ENCODE measurements at regions not wholly inside any gene's neighbourhood (a gene's known extent, or its start where the extent isn't known, plus 50 kb on each side); places are given as distances from the start of the nearest gene placed in this dataset.

GRCh38 chr20:50313827-50314677 lies 123.4 kb downstream of the CEBPB start:
- H3K4me2 ChIP-seq (ENCODE audit: low read length) = no peak overlapping the region
- H3K27me3 ChIP-seq (ENCODE audit: low read depth, low read length) = peaks cover 62% of the 10 kb centered on the region
- no peak overlapping the region for H3K9ac ChIP-seq (ENCODE audit: low read length)
- H3K4me3 ChIP-seq (ENCODE audit: low read length) = no peak overlapping the region
- no peaks in the 10 kb centered on the region for H3K79me2 ChIP-seq (ENCODE audit: low read length)
- peaks cover 5% of the 10 kb centered on the region; the same call in 1 of the 2 replicates for H3K4me1 ChIP-seq (ENCODE audit: low read length)
- no peaks in the 10 kb centered on the region for H4K20me1 ChIP-seq (ENCODE audit: insufficient read depth, low read length)
- no peaks in the 10 kb centered on the region for H3K9me3 ChIP-seq (ENCODE audit: insufficient read depth, low read length)
- H3K27ac ChIP-seq (ENCODE audit: low read length) = no peak overlapping the region
- H3K36me3 ChIP-seq (replicated peaks; ENCODE audit: low read depth, low read length) = no peaks in the 10 kb centered on the region
- H2AFZ ChIP-seq (ENCODE audit: low read depth, low read length) = no peak overlapping the region
- TF ChIP-seq EZH2phosphoT487 (IDR thresholded peaks at IDR 0.05; ENCODE audit: low read depth) (no peak), CTCF (IDR thresholded peaks at IDR 0.05; ENCODE audit: low read depth, low read length) (no peak)

GRCh38 chr20:50314678-50315335 lies 124.2 kb downstream of the CEBPB start:
- Histone ChIP-seq H3K27me3 (ENCODE audit: low read depth, low read length) (peaks cover 67% of the 10 kb centered on the region), H3K9ac (ENCODE audit: low read length) (no peak overlapping the region), H3K79me2 (ENCODE audit: low read length) (no peaks in the 10 kb centered on the region), H3K4me1 (ENCODE audit: low read length) (no peaks in the 10 kb centered on the region), H3K9me3 (ENCODE audit: insufficient read depth, low read length) (no peaks in the 10 kb centered on the region), H3K4me2 (ENCODE audit: low read length) (no peak overlapping the region), H3K27ac (ENCODE audit: low read length) (no peak overlapping the region), H2AFZ (ENCODE audit: low read depth, low read length) (no peak overlapping the region), H3K36me3 (replicated peaks; ENCODE audit: low read depth, low read length) (no peaks in the 10 kb centered on the region), H3K4me3 (ENCODE audit: low read length) (no peak overlapping the region), H4K20me1 (ENCODE audit: insufficient read depth, low read length) (no peaks in the 10 kb centered on the region)
- no peak for TF ChIP-seq EZH2phosphoT487 (IDR thresholded peaks at IDR 0.05; ENCODE audit: low read depth)

GRCh38 chr20:50315586-50316551 lies 125.2 kb downstream of the CEBPB start:
- Histone ChIP-seq H3K27me3 (ENCODE audit: low read depth, low read length) (peaks cover 71% of the 10 kb centered on the region), H3K36me3 (replicated peaks; ENCODE audit: low read depth, low read length) (no peaks in the 10 kb centered on the region), H3K4me3 (ENCODE audit: low read length) (no peak overlapping the region), H4K20me1 (ENCODE audit: insufficient read depth, low read length) (no peaks in the 10 kb centered on the region), H3K79me2 (ENCODE audit: low read length) (no peaks in the 10 kb centered on the region), H3K9me3 (ENCODE audit: insufficient read depth, low read length) (no peaks in the 10 kb centered on the region), H2AFZ (ENCODE audit: low read depth, low read length) (no peak overlapping the region), H3K27ac (ENCODE audit: low read length) (no peak overlapping the region), H3K4me1 (ENCODE audit: low read length) (no peaks in the 10 kb centered on the region), H3K9ac (ENCODE audit: low read length) (no peak overlapping the region), H3K4me2 (ENCODE audit: low read length) (no peak overlapping the region)
- TF ChIP-seq EZH2phosphoT487 (IDR thresholded peaks at IDR 0.05; ENCODE audit: low read depth) (no peak), CTCF (IDR thresholded peaks at IDR 0.05; ENCODE audit: low read depth, low read length) (no peak)

- no peak overlapping the region for H3K4me3 ChIP-seq (ENCODE audit: low read length)
- TF ChIP-seq CTCF (IDR thresholded peaks at IDR 0.05; ENCODE audit: low read depth, low read length) (no peak), EZH2phosphoT487 (IDR thresholded peaks at IDR 0.05; ENCODE audit: low read depth) (no peak)
- no peak overlapping the region for H2AFZ ChIP-seq (ENCODE audit: low read depth, low read length)
- no peaks in the 10 kb centered on the region for H3K36me3 ChIP-seq (replicated peaks; ENCODE audit: low read depth, low read length)
- H3K9ac ChIP-seq (ENCODE audit: low read length) = no peak overlapping the region
- no peak overlapping the region for H3K4me2 ChIP-seq (ENCODE audit: low read length)
- no peak overlapping the region for H3K27ac ChIP-seq (ENCODE audit: low read length)
- no peaks in the 10 kb centered on the region for H3K79me2 ChIP-seq (ENCODE audit: low read length)
- no peaks in the 10 kb centered on the region for H4K20me1 ChIP-seq (ENCODE audit: insufficient read depth, low read length)
- no peaks in the 10 kb centered on the region for H3K9me3 ChIP-seq (ENCODE audit: insufficient read depth, low read length)
- H3K4me1 ChIP-seq (ENCODE audit: low read length) = no peaks in the 10 kb centered on the region
- H3K27me3 ChIP-seq (ENCODE audit: low read depth, low read length) = peaks cover 74% of the 10 kb centered on the region
Measured at GRCh38 chr20:50317116-50317515, 126.5 kb downstream of the CEBPB start.
